GM21528 (cell line): ENCODE measurements at regions not wholly inside any gene's neighbourhood (a gene's known extent, or its start where the extent isn't known, plus 50 kb on each side); places are given as distances from the start of the nearest gene placed in this dataset.
"Not testable (repeated sequence)": the region's sequence is repeated elsewhere in the genome, so short reads cannot be mapped to it uniquely, and the experiment has no call there.

ENCODE experiments used
- ATAC-seq: cut with Tn5 transposase; IDR thresholded peaks from one replicate; pipeline ENCODE4 v1.9.1; 2021; ENCODE audit warnings: mild to moderate bottlenecking, moderate library complexity; ENCODE audit not compliant: unreplicated experiment, low FRiP score

GRCh38 chrX:140172401-140172800, 207.1 kb upstream of the CXorf66 start:
- no peak for ATAC-seq

GRCh38 chrX:140167551-140167950, 202.2 kb upstream of the CXorf66 start:
- no peak for ATAC-seq

GRCh38 chrX:140165849-140166248, 200.5 kb upstream of the CXorf66 start:
- no peak for ATAC-seq

DNA sequence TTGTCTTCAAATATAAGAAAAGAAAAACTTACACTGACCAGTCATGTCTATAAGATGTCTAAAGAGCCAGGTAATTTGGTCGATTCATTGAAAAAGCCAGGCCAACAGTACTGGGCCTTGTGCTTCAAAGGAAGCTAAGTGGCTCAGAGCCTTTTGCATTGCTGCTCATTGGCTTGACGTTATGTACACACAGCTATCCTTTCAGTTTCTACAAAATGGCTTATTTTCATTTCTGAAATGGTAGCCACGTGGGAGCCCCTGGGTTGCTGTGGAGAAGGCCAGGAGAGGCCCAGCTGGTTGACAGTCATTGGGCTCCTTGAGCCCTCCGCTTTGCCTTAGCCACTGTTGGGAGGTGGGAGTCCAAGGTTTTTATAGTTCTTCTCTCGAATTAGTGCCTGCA, 199.1 kb upstream of the CXorf66 start:
- ATAC-seq, result no peak

DNA sequence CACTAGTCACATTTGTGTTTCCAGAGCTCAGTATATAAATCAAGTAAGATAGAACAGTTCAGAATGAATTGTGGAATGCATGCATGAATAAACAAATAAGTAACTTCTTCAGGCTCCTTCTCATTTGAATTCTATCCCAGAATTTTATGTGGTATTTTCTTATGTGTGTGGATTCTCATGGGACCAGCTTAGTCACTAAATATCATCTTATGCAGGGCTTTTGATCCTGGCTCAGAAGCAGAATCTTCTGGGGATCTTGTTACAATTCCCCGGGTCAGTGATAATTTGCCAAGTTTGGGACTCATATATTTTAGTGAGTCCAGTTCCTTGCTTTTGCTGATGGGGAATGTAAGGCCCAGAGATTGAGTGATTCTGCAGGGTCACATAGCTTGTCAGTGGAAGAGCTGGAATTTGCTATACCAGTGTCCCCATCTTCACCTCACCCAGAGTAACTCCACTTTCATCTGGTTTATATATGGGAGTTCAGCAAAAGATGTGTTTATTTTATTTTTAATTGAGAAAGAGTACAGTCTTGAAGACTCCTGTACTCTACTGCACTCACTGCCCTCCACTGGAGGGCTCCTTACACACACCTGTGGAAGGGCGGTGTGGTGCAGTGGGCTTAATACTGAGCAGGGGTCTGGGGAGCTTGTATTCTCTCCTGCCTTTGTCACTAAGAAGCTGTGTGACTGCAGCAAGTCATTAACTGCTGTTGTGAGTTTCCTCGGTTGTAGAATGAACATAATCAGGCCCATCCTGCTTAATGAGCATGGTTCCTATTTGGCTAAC, 198.2 kb upstream of the CXorf66 start:
- ATAC-seq, result no peak

GRCh38 chrX:140157611-140158010, 192.3 kb upstream of the CXorf66 start:
- ATAC-seq, result no peak

- no peak for ATAC-seq
These were observed 191.8 kb upstream of the CXorf66 start for GRCh38 chrX:140157143-140157542.

DNA sequence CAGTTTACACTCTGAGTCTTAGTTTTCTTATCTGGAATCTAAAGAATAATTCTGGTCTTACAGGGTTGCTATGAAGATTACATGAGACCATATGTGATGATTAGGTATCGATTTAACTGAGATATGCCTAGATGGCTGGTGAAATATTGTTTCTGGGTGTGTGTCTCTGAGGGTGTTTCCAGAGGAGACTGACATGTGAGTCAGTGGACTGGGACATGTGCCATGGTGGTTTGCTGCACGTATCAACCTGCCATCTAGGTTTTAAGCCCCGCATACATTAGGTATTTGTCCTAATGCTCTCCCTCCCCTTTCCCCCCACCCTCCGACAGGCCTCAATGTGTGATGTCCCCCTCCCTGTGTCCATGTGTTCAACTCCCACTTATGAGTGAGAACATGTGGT, 186.0 kb upstream of the CXorf66 start:
- ATAC-seq, result no peak

GRCh38 chrX:140149761-140150160, 184.4 kb upstream of the CXorf66 start:
- no peak for ATAC-seq

DNA sequence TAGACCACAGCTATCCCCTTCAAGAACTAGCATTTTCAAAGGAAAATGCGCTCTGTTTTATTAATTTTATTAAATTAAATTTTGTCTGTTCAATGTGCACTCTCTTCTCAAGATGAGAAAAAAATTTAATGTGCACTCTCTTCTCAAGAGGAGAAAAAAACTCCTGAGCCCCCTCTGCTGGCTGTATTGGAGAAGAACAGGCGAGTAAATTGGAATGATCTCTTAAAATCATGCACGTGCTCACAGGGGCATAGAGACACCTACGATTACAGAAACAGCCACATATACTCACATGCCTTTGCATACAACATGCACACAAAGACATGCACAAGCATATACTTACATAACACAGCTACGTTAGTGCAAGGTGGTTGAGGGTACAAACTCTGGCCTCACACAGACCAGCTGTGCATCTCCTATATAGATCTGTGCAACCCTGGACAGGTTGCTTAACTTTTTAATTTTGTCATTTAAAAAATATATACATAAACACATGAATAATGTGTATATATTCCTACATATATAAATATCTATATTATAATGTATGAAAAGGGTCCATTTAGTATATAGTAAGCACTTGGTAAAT, 176.2 kb upstream of the CXorf66 start:
- no peak for ATAC-seq

DNA sequence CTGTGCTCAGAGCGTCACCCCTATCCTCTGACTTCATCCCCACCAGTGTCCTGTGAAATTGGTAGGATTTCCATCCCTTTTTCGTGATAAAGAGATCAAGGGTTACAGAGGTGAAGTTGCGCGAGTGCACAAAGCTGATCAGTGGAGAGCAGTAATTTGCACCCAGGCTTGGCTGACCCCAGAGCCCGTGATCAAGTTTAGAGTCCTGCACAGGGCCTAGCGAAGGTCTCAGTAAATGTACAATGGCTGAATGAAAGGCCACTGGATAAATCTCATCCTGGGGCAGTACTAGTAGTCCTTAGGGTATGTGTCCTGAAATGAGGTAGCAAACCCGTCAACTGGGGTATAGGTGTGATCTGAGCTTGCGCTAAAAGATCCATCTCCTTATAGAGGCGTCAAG, 173.2 kb upstream of the CXorf66 start:
- ATAC-seq, result not testable (repeated sequence)

DNA sequence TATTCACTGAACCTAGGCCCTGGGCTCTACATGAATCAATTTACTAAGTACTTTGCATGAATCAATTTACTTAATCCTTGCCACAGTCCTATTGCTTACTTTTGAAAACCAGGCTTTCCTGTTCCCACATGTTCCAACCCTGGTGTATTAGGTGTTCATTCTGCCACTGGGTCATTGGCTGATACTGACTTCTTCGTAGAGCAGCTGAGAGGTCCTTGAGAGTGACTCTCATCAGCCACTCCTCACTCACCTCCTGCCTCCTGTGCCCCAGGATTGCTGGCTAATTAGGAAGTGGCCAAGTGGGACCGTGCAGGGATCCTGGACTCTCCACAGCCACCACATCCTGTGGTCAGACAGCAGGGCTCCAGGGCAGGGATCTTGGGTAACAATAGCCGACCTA, 172.7 kb upstream of the CXorf66 start:
- not testable (repeated sequence) for ATAC-seq

DNA sequence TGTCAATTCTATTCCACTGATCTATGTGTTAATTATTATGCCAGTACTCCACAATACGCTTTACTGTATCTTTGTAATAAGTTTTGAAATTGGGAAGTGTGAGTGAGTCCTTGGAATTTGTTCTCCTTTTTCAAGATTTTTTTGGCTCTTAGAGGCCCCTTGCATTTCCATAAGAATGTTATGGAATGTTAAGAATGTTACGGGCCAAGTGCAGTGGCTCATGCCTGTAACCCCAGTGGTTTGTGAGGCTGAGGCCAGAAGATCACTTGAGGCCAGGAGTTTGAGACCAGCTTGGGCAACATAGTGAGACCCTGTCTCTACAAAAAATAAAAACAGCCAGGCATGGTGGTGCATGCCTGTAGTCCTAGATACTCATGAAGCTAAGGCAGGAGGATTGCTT, 167.6 kb upstream of the CXorf66 start:
- no peak for ATAC-seq

DNA sequence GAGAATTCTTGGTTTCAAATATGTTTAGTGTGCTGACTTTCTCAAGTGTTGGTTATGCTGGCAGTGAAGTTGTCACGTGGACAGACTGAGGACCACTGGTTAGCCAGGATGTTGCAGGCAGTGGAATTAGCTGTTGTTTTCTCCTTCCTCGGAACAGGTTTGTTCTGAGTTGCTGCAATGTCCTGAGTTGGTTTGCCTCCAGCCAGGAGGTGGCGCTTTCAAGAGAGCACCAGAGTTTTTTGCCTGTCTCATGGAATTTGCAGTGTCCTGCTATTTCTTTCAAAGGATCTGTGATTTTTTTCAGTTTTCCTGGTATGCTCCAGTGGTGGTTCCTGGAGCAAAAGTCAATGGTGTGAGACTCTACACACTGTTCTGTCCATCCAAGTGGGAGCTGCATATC, 158.1 kb upstream of the CXorf66 start:
- no peak for ATAC-seq

DNA sequence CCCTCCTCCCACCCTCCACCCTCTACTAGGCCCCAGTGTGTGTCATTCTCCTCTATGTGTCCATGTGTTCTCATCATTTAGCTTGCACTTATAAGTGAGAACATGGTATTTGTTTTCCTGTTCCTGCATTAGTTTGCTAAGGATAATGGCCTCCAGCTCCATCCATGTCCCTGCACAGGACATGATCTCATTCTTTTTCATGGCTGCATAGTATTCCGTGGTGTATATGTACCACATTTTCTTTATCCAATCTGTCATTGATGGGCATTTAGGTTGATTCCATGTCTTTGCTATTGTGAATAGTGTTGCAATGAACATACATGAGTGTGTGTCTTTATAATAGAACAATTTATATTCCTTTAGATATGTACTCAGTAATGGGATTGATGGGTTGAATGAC, 148.7 kb upstream of the CXorf66 start:
- ATAC-seq, result not testable (repeated sequence)

GRCh38 chrX:140110081-140110650, 144.8 kb upstream of the CXorf66 start:
- ATAC-seq, result no peak

- ATAC-seq, result no peak
These were observed 139.4 kb upstream of the CXorf66 start for GRCh38 chrX:140104760-140105159.

- ATAC-seq, result no peak
These were observed 133.9 kb upstream of the CXorf66 start for GRCh38 chrX:140099221-140099620.

DNA sequence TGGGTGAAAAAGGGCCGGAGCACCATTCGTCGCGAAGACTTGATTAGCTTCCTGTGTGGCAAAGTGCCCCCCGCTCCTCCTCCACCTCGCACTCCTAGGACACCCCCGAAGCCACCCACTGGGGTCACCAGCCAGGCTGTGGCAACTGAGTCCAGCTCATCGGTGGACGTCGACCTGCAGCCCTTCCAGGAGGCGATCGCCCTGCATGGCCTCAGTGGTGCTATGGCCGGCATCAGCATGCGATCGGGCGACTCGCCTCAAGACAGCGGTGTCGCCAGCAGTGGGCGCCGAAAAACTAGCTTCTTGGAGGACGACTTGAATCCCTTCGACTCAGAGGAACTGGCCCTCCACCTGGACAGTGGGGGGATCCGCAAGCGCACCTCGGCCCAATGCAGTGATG, 126.8 kb upstream of the CXorf66 start:
- ATAC-seq, result no peak

- no peak for ATAC-seq
These were observed 126.0 kb upstream of the CXorf66 start for GRCh38 chrX:140091125-140091886.

GRCh38 chrX:140090800-140091124, 125.4 kb upstream of the CXorf66 start:
- no peak for ATAC-seq
